Right atrium auricular region (tissue), 2 donors: ENCODE measurements at regions not wholly inside any gene's neighbourhood (a gene's known extent, or its start where the extent isn't known, plus 50 kb on each side); places are given as distances from the start of the nearest gene placed in this dataset.

Source experiments
- DNase-seq: peaks from one replicate; pipeline ENCODE4 v3.0.0-alpha.2; 2019; ENCODE audit warnings: low spot score
- H3K27ac ChIP-seq, 2 donors: fragments of 200-600 bp; sonication (generic); 1 replicate in 1 of 2; 2 replicates in 1 of 2; pipeline ENCODE4 v1.5.1; 2016 to 2019
- H3K27me3 ChIP-seq, 2 donors: fragments of 200-600 bp; sonication (generic); one replicate each; pipeline versions ENCODE4 v1.5.1 to v1.6.0; 2017 to 2019
- H3K36me3 ChIP-seq: fragments of 200-600 bp; sonication (generic); one replicate; pipeline ENCODE4 v1.5.1; 2016
- H3K4me1 ChIP-seq, 2 donors: fragments of 200-600 bp; sonication (generic); one replicate each; pipeline versions ENCODE4 v1.5.1 to v1.6.0; 2017 to 2019
- H3K4me3 ChIP-seq, 2 donors: fragments of 200-600 bp; sonication (generic); 1 replicate in 1 of 2; 2 replicates in 1 of 2; pipeline ENCODE4 v1.5.1; 2017 to 2019; ENCODE audit warnings: mild to moderate bottlenecking in 1 of 2, moderate library complexity in 1 of 2
- H3K9me3 ChIP-seq, 2 donors: fragments of 200-600 bp; sonication (generic); one replicate each; pipeline ENCODE4 v1.5.1; 2019
- TF ChIP-seq, protein P1 (sequence below), 2 donors: fragments of 200-600 bp; sonication (generic); IDR thresholded peaks; one replicate each; pipeline ENCODE4 v1.5.1; 2019; ENCODE audit warnings: antibody characterized with exemption in 2 of 2

DNA sequence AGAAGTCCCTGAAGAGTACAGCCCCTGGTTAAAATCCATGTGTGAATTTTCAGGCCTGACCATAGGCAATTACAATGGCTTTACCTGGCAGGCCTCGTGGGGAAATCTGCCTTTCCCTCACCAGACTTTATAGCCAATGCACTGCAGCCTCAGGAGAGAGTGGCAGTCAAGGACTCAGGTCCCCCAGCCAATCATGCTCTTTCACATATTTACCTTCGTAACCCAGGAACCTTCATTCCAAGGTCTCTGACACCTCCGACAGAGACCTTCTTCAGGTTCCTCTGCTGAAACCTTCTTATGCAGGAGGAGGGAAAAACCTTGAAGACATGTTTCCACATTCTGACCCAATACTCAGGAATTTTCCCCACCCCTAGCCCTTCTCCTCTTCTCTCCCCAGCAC lies 118.9 kb downstream of the FASLG start:
- H3K27me3 ChIP-seq = no peaks in the 10 kb centered on the region
- no peak overlapping the region for H3K4me3 ChIP-seq
- DNase-seq = no peak
- no peaks in the 10 kb centered on the region for H3K36me3 ChIP-seq
- peaks cover 0 to 6% of the 10 kb centered on the region in 2 donors for H3K4me1 ChIP-seq
- TF ChIP-seq, protein P1, sequence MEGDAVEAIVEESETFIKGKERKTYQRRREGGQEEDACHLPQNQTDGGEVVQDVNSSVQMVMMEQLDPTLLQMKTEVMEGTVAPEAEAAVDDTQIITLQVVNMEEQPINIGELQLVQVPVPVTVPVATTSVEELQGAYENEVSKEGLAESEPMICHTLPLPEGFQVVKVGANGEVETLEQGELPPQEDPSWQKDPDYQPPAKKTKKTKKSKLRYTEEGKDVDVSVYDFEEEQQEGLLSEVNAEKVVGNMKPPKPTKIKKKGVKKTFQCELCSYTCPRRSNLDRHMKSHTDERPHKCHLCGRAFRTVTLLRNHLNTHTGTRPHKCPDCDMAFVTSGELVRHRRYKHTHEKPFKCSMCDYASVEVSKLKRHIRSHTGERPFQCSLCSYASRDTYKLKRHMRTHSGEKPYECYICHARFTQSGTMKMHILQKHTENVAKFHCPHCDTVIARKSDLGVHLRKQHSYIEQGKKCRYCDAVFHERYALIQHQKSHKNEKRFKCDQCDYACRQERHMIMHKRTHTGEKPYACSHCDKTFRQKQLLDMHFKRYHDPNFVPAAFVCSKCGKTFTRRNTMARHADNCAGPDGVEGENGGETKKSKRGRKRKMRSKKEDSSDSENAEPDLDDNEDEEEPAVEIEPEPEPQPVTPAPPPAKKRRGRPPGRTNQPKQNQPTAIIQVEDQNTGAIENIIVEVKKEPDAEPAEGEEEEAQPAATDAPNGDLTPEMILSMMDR (IDR thresholded peaks at IDR 0.05) = no peak
- no peak overlapping the region for H3K27ac ChIP-seq
- H3K9me3 ChIP-seq = peaks cover 0 to 6% of the 10 kb centered on the region in 2 donors

DNA sequence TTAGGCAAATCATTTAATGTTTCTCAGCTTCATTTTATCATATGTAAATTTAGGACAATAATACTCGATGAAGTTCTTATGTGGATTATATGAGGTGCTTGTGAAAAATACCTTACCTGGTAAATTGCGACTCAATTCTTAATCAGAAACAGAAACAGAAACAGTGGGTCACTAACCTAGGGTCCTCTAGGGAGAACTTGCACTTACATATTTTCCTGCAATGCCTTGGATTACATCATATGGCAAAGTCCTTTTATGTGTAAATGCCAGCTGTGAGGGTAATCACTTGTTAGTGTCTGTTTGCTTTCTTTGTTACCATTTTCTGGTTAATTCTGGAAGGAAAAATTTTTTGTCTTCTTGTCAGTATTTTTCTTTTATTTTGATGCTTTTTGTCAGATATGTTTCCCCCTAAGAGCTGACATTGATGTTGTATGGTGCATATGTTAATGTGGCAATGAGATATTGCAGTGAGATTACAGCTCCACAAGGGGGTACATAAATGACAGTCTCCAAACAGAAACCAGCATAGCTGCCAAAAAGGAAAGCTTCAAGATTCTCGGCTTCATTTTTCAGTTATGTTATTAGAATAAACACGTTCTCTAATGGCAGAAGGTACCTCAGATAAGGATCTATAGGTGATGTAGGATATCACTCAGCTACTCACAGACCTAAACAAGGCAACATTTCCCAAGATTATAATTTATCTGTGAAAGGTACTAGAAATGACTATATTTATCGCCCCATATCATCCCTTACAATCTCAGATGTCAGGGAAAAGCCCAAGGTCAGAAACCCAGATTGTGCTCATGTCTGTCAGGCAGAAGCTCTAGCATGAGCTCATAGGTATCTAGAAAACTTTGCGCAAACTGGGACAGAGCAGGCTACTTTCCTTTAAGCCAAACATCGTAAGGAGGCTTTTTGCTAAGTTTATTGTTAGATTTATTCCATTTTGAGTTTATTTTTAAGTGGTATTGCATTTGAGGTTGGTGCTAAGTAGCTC lies 119.9 kb downstream of the FASLG start:
- Histone ChIP-seq H3K27ac (no peak overlapping the region), H3K27me3 (no peaks in the 10 kb centered on the region)
- TF ChIP-seq, protein P1 (IDR thresholded peaks at IDR 0.05) = peak in 1 of 2 donors; percentile 15

DNA sequence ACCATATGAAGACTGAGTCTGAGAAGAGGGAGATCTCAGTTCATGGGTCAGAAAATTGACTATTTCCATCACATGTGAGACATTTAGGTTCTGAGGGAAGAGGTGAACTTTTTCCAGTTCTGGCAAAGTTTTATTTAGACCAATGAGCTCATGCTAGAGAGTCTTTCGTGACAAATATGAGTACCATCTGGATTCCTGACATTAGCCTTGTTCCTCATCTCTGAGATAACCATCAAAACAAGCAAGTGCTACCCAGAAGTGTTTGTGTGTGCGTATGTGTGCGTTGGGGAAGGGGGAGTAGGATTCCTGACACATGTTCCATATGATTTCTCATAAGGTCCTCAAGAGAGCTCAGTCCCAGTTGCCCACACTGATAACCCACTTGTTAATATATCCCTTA lies 120.6 kb downstream of the FASLG start:
- Histone ChIP-seq H3K9me3 (peaks cover 0 to 13% of the 10 kb centered on the region in 2 donors), H3K27me3 (no peaks in the 10 kb centered on the region), H3K36me3 (no peaks in the 10 kb centered on the region), H3K4me1 (peaks cover 0 to 6% of the 10 kb centered on the region in 2 donors), H3K27ac (no peak overlapping the region), H3K4me3 (no peak overlapping the region)
- no peak for DNase-seq
- TF ChIP-seq, protein P1 (IDR thresholded peaks at IDR 0.05) = no peak

More for the DNA sequence above, 119.9 kb downstream of the FASLG start:
- Histone ChIP-seq H3K9me3 (peaks cover 0 to 13% of the 10 kb centered on the region in 2 donors), H3K36me3 (no peaks in the 10 kb centered on the region), H3K4me3 (no peak overlapping the region), H3K4me1 (peaks cover 0 to 6% of the 10 kb centered on the region in 2 donors)
- DNase-seq = no peak

DNA sequence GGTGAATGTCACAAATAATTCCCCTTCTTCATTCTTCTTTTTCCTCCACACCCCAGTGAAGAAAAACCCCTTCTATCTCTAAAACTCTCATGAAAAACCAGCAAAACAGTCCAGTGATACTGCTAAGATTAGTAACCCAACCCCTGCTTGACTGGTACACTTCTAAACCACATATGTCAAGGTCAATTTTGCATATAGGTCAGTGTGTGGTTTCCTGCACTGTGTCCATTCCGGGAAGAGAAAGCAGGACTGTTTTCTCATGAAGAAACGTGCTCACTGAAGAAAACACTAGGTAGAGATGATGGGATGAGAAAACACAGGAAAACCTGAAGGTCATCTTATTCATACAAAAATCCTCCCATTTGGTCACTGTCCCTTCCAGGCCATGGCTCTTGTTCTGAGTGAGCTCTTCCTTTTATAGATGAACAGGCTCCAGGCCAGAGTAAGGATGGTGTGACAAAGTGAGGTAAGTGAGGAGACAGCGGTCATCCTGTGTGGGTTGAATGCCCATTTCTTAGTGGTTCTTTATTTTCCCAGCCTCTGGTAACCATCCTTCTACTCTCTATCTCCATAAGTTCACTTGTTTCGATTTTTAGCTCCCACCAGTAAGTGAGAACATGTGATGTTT lies 122.7 kb downstream of the FASLG start:
- H3K4me1 ChIP-seq = no peaks in the 10 kb centered on the region
- no peak for DNase-seq
- H3K4me3 ChIP-seq = no peak overlapping the region
- H3K9me3 ChIP-seq = peaks cover 0 to 13% of the 10 kb centered on the region in 2 donors
- H3K27me3 ChIP-seq = no peaks in the 10 kb centered on the region
- H3K27ac ChIP-seq = no peak overlapping the region
- no peaks in the 10 kb centered on the region for H3K36me3 ChIP-seq
- TF ChIP-seq, protein P1 (IDR thresholded peaks at IDR 0.05) = no peak

DNA sequence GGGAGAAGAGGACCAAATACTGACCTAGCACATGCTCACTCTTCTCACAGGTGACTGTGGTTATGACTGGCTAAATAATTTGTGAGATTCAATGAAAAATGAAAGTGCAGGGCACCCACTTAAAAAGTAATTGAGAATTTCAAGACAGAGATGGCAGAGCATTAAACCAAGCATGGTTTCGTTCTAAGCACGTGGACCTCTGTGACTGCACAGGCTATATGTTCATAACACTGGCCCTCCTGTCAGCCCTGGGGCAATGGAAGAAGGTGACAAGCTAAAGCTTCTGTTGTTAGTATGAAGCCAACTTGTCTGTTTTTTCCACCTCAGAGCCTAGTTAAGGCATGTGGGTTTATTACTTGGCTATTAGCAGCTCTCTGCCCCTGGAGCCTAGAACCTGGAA lies 130.9 kb downstream of the FASLG start:
- H3K27me3 ChIP-seq = no peaks in the 10 kb centered on the region
- H3K36me3 ChIP-seq = no peaks in the 10 kb centered on the region
- no peaks in the 10 kb centered on the region for H3K9me3 ChIP-seq
- no peak overlapping the region for H3K4me3 ChIP-seq
- H3K4me1 ChIP-seq = no peaks in the 10 kb centered on the region
- no peak overlapping the region for H3K27ac ChIP-seq
- TF ChIP-seq, protein P1 (IDR thresholded peaks at IDR 0.05) = no peak
- no peak for DNase-seq
